SKM-1 (cell line): ENCODE measurements at regions not wholly inside any gene's neighbourhood (a gene's known extent, or its start where the extent isn't known, plus 50 kb on each side); places are given as distances from the start of the nearest gene placed in this dataset.
"Not testable (repeated sequence)": the region's sequence is repeated elsewhere in the genome, so short reads cannot be mapped to it uniquely, and the experiment has no call there.

Source experiments
- DNase-seq: peaks from one replicate; lab custom pipeline; 2025; ENCODE audit not compliant: unreplicated experiment; lab: John Stamatoyannopoulos, UW

DNA sequence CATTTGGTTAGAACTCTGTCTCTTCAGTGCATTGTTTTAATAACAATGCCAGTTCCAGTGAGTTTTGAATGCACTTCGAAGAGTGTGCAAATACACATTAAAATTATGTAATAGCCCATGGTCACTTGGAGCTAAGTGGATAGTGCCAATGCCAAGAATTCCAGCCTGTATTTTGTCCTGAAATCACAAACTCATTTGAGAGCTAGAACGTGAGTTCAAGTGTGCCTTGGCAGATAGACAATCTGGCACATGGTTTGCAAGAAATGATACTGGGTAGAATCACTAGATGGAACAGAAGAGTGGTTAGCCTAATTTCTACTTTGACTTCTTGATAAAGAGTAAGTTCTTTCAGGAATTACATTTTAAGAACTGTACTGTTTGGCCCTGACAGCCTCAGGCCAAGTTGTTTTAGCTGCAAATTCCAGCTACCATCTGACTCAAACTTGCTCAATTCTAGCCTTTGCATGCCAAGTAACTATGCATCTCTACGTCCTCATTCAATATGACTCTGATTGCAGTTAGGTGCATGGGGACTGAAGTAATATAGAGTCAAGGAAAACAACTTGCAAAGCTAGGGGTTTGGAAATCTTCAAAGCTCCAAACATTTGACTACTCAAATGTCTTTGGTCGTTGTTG is 131.9 kb upstream of the SMIM31 start:
- no peak for DNase-seq

DNA sequence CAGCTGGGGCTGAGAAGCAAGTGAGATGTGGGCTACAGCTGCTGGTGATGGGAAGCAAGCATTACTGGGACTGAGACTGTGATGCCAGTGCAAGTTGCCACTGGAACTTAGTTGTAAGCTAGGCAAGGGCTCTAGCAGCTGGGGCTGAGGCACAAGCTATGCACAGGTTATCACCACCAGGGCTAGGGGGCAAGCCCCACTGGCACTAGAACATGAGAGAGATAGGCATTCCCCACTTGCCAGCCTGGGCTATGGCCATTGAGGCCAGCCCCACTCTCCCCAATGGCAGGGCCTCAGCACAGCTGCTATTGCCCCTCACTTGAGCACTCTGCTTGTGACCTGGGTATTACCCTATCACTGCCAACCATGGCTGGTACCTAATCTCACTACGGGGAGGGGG is 130.8 kb upstream of the SMIM31 start:
- DNase-seq = no peak

- DNase-seq = no peak
Observed at GRCh38 chr4:164639001-164639400, 114.9 kb upstream of the SMIM31 start.

DNA sequence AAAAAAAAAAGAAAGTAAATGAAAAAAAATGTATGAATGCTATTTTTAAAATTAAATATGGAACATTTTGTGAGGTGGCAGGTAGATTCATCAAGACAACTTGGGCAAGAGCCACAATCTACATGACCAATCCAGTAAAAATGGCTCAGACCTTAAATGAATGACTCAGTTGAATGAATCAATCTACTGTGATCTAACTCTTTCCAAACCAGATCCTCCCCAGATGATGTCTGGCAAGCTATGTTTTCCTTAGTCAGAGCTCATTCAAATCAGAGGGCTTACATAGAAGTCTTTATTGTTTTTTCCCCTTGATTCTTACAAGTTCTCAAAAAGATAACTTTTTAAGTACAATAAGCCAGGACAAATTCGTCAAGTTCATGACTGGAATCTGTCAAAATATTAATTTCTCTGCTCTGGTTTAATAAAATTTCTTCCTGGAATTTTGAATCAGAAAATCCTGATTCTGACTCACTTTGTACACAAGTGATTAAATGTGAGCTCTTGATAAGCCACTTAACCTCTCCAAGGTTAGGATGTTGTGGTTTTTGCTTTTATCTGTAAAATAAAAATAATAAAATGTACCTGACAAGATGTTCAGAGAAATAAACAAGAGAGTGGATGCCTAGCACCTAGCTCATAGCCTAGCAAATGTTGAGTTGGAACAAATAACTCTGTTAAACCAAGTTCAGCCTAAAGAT is 105.6 kb upstream of the SMIM31 start:
- no peak for DNase-seq

DNA sequence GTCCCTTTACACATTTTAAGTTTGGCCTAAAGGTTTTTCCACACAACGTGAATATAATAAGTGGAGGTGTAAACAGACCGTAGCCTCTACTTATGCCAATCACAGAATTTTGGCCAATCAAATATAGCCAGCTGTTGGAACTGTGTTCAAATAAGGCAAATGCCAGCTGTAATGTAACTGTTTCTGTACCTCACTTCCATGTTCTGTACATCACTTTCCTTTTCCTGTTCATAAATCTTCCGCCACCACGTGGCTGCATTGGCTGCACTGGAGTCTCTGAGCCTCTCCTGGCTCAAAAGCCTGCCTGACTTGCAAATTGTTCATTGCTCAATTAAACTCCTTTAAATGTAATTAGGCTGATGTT is 105.1 kb upstream of the SMIM31 start:
- DNase-seq = no peak

- DNase-seq = no peak
Observed at GRCh38 chr4:164659765-164660164, 94.2 kb upstream of the SMIM31 start.

DNA sequence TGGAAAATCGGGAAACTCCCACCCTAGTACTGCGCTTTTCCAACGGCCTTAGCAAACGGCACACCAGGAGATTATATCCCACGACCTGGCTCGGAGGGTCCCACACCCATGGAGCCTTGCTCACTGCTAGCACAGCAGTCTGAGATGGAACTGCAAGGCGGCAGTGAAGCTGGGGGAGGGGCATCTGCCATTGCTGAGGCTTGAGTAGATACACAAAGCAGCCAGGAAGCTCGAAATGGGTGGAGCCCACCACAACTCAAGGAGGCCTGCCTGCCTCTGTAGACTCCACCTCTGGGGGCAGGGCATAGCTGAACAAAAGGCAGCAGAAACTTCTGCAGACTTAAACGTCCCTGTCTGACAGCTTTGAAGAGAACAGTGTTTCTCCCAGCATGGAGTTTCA is 77.8 kb upstream of the SMIM31 start:
- DNase-seq = not testable (repeated sequence)

DNA sequence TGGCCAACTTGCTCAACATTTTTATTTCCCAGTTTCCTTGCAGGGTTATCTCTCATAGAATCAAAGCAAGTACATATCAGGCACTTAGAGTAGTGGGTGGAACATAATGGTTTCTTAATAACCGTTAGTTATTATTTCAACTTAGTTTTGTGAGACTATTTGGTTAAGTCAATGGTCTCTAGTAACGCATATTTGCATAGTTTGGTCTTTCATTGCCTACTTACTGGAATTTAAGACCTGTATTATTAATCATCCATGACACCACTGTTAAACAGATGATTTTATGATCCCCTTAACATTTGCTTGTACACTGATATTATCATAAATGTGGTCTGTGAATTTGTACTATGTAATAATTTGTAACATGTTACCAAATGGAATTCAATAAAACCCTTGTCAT is 70.9 kb upstream of the SMIM31 start:
- no peak for DNase-seq

- no peak for DNase-seq
Observed at GRCh38 chr4:164695650-164696049, 58.3 kb upstream of the SMIM31 start.

- no peak for DNase-seq
Observed at GRCh38 chr4:164700471-164700870, 53.5 kb upstream of the SMIM31 start.

- DNase-seq = no peak
Observed at GRCh38 chr4:164701665-164702064, 52.3 kb upstream of the SMIM31 start.
